HG02884 (cell line): ENCODE measurements at regions not wholly inside any gene's neighbourhood (a gene's known extent, or its start where the extent isn't known, plus 50 kb on each side); places are given as distances from the start of the nearest gene placed in this dataset.

ENCODE experiments used
- ATAC-seq: cut with Tn5 transposase; IDR thresholded peaks from one replicate; pipeline ENCODE4 v1.9.1; 2021; ENCODE audit warnings: mild to moderate bottlenecking, moderate library complexity; ENCODE audit not compliant: unreplicated experiment

DNA sequence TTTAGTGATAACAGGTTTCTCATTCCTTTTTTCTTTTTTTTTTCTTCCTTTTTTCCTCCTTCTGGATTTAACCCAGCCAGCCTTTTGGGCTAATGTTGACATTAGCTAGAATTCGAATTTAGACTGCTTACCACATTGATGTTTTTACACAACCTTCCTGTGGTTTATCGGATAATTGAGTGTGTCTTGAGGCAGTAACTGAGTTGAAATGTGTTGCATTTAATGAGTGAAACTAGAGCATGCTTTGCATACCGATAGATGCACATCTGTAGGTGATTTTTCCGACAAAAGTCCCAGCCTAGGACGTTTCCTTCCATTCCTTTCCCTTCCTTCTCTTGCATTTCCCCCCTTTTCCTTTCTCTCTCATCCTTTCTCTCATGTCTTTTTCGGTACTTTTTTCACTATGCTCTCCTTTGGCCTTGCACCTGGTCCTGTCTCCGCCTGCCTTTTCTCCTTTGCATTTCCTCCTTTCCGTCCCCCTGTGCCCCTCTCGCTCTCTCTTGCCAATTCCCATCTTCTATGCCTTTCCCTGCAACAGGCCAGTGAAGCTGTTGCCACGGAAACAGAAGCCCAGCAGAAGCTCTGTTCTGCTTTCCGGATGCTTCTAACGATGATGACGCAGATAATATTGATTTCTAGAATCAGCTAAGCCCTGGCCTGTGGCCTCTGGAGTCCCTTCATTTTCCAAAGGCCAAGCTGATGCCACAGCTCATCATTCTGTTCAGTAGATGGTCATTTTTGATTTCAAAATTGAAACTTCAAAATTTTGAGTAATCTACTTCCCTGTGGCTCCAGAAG lies 76.1 kb downstream of the SLC25A47 start:
- ATAC-seq = no peak

DNA sequence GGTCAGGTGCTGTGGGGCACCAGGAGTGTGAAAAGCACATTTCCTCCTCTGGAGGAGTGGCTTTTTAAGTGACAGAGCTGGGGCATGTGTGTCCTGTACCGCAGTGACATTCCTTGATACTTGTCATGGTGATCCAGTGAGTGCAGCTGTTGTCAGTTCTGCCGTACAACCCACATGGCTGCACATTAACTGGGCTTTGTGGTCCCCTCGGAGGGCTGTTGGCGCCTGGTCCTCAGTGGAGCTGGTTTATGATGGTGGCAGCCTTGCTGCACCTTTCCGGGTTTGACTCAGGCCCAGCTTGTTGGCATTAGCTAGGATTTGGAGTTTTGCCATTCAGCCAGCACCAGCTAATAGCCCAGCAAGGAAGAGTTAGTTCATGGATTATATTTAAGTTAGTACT lies 77.0 kb downstream of the SLC25A47 start:
- no peak for ATAC-seq

DNA sequence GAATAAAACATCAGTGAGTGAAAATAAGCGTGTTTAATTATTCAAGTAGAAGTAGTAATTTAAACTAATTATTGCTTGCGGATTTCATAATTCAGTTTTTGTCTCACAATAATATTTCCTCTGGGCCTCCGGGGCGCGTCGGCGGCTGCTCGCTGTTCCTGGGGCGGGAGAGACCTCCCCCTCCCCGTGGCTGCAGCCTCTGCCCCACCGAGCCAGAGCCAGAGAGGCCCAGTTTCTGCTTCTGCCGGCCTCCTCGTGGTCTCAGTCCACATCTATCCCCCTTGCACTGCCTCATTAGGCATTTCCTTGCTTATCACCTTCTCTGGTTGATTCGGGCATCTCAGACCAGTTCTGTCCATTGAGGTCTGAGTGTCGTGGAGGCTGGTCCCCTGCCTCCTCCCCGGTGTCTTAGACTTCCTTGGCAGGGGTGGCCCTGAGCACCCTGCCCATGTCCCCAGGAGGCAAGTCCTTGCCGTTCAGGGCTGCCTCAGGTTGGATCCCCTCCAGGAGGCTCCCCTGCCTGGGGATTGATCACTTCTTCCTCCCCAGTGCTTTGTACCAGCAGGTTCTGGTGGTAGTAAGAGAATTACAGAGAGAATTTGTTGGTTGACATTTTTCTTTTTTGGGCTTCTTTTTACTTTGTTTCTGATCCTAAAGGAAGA lies 78.0 kb downstream of the SLC25A47 start:
- ATAC-seq = no peak

DNA sequence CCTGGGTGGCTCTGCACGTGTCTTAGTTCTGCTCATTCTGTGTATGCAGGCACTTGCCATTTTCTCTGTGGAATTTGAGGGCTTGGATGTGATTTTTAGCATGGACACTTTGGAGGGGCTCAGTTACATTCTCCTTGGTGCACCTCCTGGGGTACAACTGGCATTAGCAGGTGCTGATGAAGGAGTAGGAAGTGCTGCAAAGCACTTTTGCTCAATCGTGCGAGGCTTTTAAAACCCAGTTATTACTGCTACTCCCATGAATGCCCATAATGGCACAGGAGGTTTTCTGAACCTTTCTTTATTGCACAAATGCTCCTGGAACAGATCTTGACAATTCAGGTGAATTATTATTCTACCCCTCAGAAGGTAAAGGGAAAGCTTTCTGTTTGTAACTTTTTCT lies 78.7 kb downstream of the SLC25A47 start:
- no peak for ATAC-seq

DNA sequence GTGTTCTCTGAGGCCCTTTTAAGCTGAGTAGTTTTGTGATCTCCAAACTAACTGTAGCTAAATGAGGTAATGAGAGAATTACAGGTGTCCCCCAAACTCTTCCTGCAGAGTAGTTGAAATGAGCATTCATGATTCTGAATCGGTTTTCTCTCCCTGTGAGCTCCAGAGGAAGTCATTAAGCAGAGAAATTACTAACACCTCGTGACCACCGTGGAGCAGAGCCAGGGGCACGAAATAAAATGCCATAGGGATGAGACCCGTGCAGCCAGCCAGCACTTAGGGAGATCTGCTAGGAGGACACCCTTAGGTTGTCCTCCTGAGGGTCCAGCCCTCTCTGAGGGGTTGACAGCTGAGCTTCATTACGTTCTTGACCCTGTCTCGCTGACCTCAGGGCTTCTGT lies 79.5 kb downstream of the SLC25A47 start:
- no peak for ATAC-seq

DNA sequence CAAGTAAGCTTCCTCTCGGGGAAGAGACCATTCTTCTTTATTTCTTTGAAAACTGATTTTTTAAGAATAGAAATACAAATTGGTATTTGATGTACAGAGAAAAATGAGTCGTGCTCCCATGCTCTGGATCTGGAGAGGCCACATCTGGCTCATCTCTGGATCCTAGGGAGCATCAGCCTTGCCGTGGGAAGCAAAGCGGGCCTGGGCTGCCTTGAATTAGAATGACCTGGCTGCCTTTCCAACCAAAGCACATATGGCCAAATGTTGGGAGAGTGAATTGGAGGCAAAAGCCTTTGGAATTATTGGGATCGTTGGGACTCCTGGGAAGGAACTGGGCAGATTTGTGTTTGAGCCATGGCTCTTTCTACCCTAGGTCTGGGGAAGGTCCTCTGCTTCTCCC lies 80.0 kb downstream of the SLC25A47 start:
- ATAC-seq = no peak

DNA sequence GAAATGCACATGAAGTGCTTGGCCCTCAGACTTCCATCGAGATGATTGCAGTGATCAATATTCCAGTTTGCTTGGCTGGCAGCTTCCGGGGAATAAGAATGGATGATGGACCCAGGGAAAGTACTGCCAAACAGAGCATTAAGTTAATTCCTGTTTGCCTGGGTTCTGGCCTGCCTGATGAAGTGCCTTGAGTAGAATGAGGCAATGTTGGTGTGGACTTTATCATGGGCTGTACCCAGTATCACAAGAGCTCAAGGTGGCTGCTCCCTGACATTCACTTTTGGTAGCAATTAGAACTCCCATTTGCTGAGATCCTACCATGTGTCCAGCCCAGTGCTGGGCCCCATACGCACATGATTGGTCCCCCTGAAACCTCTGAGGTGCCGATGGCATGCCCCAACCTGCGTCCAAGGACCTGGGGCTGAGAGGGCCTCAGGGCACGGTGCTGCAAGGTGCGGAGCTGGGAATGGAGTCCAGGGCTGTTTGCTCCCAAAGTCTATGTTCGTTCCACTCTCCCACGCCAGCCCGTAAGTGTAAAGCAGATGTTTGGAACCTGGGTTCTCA lies 80.7 kb downstream of the SLC25A47 start:
- no peak for ATAC-seq

DNA sequence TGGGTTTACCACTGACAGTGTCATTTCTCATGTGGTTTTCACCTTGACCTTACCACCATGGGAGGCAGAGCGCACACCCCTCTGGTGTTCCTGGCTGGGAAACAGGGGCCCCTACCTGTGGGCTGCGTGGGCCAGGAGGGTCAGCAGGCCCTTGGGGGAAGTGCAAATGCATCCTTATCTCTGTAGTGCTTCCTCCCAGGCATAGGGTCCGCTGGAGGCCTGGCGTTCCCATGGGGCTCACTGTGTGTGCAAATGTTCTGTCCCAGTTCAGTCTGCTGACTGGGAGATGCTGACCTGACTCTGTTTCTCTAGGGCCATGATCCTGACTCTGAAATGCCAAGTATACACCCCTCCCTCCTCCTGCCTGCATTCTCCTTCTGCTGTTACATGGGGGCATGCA lies 81.3 kb downstream of the SLC25A47 start:
- ATAC-seq = no peak

DNA sequence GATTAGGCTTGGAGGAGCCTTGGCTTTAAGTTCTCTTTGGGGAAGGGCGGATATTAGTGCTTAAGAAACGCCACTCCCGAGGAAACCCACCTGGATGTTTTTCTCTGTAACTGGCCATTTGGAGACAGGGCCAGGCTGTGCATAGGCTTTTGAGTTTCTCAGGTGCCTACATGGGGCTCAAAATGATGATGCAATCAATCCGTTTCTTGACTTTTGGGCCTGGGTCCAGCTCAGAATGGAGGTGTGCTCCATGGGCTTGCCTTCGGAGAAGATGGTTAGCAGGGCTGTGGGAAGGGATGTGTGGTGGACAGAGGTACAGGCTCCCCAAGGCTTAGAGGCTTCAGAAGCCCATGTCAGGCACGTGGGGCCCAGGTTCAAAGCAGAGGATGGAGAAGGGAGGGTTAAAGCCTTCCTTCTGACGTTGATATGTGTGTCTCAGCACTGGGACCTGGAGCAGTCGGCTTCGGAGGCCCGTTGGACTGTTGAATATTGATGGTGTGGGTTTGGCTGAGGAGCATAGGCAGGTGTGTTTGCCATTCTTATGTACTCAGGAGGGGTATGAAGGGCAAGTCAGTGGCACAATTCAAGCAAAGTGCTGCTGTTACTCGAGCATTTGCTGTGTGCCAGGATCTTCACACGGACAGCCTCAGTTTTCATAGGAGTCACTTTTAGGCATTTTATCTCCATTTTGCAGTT lies 82.8 kb downstream of the SLC25A47 start:
- no peak for ATAC-seq

DNA sequence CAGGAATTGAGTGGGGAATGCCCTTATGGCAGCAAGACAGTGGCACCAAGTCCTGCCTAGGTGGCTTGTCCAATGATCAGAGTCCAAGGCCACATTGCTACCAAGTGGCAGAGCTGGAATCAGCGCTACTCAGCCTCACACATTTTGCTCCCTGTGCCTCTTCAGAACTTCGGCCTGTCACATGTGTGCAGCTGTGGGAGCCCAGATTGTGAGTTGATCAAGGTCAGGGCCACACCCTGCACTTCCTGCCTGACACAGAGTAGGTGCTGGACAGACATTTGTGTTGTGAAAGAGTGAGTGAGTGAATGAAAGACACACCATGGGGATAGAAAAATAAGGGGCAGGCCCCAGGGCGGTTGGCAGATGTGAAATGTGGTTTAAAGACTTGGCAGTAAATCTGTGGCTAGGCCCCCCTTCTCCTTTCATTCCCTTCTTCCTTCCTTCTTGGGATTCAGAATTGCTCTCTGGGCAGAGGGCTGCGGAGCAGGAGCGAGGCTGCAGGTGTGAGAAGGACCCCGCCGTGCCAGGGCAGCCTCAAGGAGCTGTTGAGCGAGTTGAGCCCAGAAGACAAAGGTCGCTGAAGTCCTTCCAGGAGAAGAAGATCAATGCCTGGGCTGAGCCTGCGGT lies 83.5 kb downstream of the SLC25A47 start:
- ATAC-seq = no peak

DNA sequence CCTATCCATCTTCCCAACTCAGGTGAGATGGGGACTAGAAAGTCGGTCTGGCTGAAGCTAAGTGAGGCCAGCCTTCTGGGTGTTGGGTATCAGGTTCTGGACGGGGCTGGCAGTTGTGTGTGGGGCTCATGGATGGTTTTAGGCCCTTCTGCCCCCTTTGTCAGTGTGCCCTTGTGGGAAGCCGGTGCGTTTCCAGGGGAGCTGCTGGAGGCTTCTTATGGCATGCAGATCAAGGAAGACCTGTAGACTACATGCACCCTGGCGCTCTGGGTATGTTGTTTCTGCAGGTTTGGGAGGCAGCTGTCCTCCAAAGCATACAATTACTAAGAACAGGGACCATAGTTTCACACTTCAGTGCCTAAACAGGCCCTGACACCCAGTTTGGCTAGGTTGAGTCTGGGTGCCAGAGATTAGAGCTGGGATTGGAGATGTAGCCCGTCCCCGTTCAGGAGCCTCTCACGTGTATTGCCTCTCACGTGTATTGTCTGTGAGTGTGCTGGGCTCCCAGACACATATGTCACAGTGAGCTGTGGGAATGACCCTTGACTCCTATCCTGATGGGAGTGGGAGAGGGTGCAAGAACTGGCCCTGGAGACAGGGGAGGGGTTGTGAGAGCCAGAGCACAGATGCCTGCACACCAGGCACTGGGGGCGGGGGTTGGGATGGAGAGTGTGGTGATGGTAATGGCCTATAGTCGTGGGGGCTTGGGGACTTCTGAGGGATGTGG lies 84.4 kb downstream of the SLC25A47 start:
- no peak for ATAC-seq

DNA sequence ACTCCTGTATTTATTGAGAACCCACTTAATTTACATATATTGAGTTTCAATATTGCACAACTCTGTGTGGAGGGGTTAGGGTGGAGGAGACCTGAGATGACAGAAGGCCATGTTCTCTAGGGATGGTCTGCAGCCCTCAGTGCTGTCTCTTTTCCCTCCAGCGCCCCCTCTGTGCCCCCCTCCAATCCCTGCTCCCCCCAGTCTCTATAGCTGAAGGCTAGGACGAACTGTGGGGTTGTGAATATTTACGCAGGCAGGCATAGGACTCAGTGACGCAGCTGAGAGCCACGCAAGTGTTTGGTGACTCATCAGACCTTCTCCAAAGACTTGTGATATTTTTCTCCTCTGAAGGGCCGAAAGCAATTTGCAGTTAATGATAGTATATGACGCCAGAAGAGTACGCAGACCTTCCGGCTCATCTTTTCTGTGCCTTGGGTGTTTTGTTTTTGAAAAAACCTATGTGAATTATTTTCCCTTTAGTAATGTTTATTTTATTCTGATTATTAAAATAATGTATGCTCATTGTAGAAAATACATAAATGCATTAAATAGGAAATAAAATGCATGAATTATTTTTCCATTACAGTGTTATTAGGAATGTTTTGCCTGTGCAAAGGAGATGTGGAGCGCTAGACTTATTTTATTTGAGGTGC lies 85.3 kb downstream of the SLC25A47 start:
- ATAC-seq = no peak

DNA sequence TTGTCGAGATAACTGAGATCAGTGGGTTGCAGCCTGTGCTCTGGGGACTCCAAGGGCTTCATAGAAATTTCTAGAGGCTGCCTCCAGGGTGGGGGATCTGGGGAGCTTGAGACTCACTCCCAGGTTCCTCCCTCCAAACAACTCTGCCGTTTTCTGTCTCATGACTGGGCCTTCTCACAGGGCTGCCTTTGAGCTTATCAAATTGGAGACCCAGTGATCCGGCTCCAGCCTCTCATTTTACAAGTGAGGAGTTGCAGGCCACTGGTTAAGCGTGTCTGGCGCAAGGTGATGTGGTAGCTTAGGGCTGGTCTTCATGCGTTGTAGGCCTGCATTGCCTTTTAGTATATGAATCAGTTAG lies 85.8 kb downstream of the SLC25A47 start:
- ATAC-seq = no peak

DNA sequence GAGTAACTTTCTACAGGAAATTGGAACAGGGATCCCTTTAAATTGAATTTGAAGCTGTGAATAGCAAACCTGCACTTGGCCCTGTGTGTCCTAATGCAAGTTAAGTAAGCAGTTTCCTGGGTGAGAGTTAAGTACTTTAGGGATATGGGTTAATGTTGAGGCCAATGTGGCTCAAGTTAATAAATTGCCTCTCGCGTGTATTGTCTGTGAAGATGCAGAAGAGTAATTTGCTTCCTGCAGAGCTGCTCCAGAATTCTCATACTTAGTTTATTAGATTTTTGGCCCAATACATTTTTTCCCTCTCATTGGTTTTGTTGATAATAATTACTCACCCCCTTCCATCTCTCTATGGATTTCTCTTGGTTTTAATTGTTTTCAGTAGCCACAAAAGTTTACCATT lies 86.5 kb downstream of the SLC25A47 start:
- no peak for ATAC-seq

DNA sequence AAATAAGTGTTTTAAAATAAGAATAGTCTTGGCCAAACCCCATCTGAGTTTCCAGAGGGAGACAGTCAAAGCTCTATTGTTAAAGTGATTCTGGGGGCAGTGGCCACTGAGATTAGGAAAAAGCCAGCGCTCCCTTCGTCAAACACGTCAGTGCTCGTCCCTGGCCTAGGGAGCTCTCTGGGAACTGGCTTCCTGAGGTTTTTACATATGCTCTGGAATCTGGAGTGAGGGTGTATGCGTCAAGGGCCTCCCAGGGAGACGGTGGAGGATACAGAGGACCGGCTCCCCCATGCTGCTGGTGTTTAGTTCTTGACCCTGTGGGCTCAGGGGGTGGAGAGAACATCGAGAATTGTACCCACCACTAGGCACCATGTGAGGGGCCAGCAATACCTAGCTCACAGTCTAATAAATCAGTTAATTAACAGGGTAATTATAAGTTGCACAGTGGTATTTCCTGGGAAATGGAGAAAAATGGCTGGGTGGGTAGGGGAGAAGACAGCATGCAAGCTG lies 87.0 kb downstream of the SLC25A47 start:
- no peak for ATAC-seq

DNA sequence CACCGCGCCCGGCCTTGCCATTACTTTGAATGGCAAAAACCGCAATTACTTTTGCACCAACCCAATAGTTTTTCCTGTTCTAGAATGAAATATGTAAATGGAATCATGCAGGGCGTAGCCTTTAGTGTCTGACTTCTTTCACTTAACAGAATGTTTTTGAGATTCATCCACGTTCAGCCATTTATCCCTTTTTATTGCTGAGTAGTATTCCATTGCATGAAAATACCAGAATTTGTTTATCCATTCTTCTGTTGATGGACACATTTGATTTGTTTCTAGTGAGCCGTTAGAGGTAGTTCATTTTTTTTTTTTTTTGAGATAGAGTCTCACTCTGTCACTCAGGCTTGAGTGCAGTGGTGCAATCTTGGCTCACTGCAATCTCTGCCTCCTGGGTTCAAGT lies 90.6 kb downstream of the SLC25A47 start:
- no peak for ATAC-seq

DNA sequence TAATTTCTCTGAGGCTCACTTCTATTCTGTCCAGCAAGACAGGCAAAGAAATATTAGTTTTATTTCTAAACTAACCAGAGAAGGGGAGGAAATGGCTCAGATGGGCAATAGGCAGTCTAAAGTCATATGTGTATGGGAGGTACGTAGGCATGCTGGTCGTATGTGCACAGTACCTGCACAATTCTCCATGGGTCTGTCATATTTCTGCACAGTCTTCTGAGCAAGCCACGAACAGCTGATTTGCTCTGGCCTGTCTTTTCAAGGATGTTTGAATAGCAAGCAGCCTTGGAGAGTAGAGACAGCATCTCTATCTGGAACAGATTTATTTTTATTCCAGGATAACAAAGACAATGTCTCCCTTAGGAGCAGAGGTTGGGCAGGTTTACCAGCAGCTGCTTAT lies 92.1 kb downstream of the SLC25A47 start:
- no peak for ATAC-seq

DNA sequence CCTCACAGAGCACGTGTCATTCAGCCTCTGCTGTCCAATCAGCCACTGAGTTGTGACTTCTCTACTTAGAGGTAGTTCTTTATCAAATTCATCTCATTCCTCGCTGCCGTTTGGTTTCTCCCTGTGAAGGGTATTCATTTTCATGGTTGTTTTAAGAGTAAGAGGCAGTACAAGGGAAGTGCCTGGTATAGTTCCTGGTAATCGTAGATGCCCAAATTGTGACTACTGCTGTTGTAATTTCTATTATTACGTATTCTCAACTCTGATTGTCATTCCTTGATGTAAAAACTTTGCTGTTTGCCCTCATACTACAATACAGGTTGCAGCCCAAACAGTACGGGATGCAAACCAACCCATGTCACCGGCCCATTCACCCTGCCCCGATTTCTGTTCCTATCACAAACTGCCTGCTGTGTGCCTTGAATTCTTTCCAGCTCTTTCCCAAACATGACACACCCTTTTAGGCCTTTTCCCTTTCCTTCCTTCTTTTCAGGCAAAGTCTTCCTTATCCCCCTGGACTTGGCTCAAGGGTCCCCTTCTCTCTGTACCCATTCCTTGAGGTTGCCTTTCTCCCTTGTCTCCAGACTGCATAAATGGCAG lies 93.0 kb downstream of the SLC25A47 start:
- ATAC-seq = no peak
